ENCODE measurements at regions not wholly inside any gene's neighbourhood (a gene's known extent, or its start where the extent isn't known, plus 50 kb on each side); places are given as distances from the start of the nearest gene placed in this dataset.

GRCh38 chr2:167478196-167478595, 589.9 kb downstream of the XIRP2 start:
- peak in 2 of 4 donors; percentile 13 to 14 for DNase-seq (ENCODE audit: low read depth in 4 of 4, low spot score in 3 of 4)

GRCh38 chr2:167475791-167476190, 587.5 kb downstream of the XIRP2 start:
- DNase-seq (ENCODE audit: low read depth in 4 of 4, low spot score in 3 of 4), result no peak

- DNase-seq (ENCODE audit: low read depth in 4 of 4, low spot score in 3 of 4), result no peak
These were observed 583.5 kb downstream of the XIRP2 start for GRCh38 chr2:167471734-167472133.

GRCh38 chr2:167471332-167471731, 583.1 kb downstream of the XIRP2 start:
- DNase-seq (ENCODE audit: low read depth in 4 of 4, low spot score in 3 of 4), result no peak

- DNase-seq (ENCODE audit: low read depth in 4 of 4, low spot score in 3 of 4), result no peak
These were observed 574.1 kb downstream of the XIRP2 start for GRCh38 chr2:167462379-167462778.

- DNase-seq (ENCODE audit: low read depth in 4 of 4, low spot score in 3 of 4), result no peak
These were observed 565.8 kb downstream of the XIRP2 start for GRCh38 chr2:167454036-167454435.

GRCh38 chr2:167451496-167452289, 563.4 kb downstream of the XIRP2 start:
- no peak for DNase-seq (ENCODE audit: low read depth in 4 of 4, low spot score in 3 of 4)

- no peak for DNase-seq (ENCODE audit: low read depth in 4 of 4, low spot score in 3 of 4)
These were observed 562.1 kb downstream of the XIRP2 start for GRCh38 chr2:167450364-167450763.

GRCh38 chr2:167440382-167440781, 552.1 kb downstream of the XIRP2 start:
- no peak for DNase-seq (ENCODE audit: low read depth in 4 of 4, low spot score in 3 of 4)

GRCh38 chr2:167438206-167438605, 549.9 kb downstream of the XIRP2 start:
- DNase-seq (ENCODE audit: low read depth in 4 of 4, low spot score in 3 of 4), result no peak

- DNase-seq (ENCODE audit: low read depth in 4 of 4, low spot score in 3 of 4), result no peak
These were observed 543.7 kb downstream of the XIRP2 start for GRCh38 chr2:167431949-167432348.

- no peak for DNase-seq (ENCODE audit: low read depth in 4 of 4, low spot score in 3 of 4)
These were observed 542.2 kb downstream of the XIRP2 start for GRCh38 chr2:167430447-167430846.

- DNase-seq (ENCODE audit: low read depth in 4 of 4, low spot score in 3 of 4), result no peak
These were observed 536.8 kb downstream of the XIRP2 start for GRCh38 chr2:167424803-167425755.

- DNase-seq (ENCODE audit: low read depth in 4 of 4, low spot score in 3 of 4), result no peak
These were observed 535.9 kb downstream of the XIRP2 start for GRCh38 chr2:167424221-167424620.

- no peak for DNase-seq (ENCODE audit: low read depth in 4 of 4, low spot score in 3 of 4)
These were observed 535.5 kb downstream of the XIRP2 start for GRCh38 chr2:167423731-167424130.

GRCh38 chr2:167420211-167420610, 531.9 kb downstream of the XIRP2 start:
- DNase-seq (ENCODE audit: low read depth in 4 of 4, low spot score in 3 of 4), result peak; percentile 34 to 52 (median 36)

- no peak for DNase-seq (ENCODE audit: low read depth in 4 of 4, low spot score in 3 of 4)
These were observed 526.8 kb downstream of the XIRP2 start for GRCh38 chr2:167415068-167415467.

GRCh38 chr2:167411367-167411766, 523.1 kb downstream of the XIRP2 start:
- DNase-seq (ENCODE audit: low read depth in 4 of 4, low spot score in 3 of 4), result no peak

- no peak for DNase-seq (ENCODE audit: low read depth in 4 of 4, low spot score in 3 of 4)
These were observed 518.3 kb downstream of the XIRP2 start for GRCh38 chr2:167406558-167406957.

GRCh38 chr2:167404627-167405284, 516.5 kb downstream of the XIRP2 start:
- no peak for DNase-seq (ENCODE audit: low read depth in 4 of 4, low spot score in 3 of 4)

GRCh38 chr2:167401309-167401708, 513.0 kb downstream of the XIRP2 start:
- DNase-seq (ENCODE audit: low read depth in 4 of 4, low spot score in 3 of 4), result no peak
